Ishikawa (cell line): ENCODE measurements at regions not wholly inside any gene's neighbourhood (a gene's known extent, or its start where the extent isn't known, plus 50 kb on each side); places are given as distances from the start of the nearest gene placed in this dataset.

ENCODE experiments used
- CEBPB ChIP-seq: IDR thresholded peaks from 2 replicates; pipeline ENCODE4 v1.6.1; 2012
- CREB1 ChIP-seq: IDR thresholded peaks from 2 replicates; pipeline ENCODE4 v1.6.1; 2012; ENCODE audit warnings: low read depth
- EGR1 ChIP-seq: IDR thresholded peaks from 2 replicates; pipeline ENCODE4 v1.6.1; 2012
- EP300 ChIP-seq: IDR thresholded peaks from 2 replicates; pipeline ENCODE4 v1.6.1; 2012; ENCODE audit warnings: borderline replicate concordance
- FOXM1 ChIP-seq: IDR thresholded peaks from 2 replicates; pipeline ENCODE4 v1.6.1; 2012; ENCODE audit warnings: low read depth, borderline replicate concordance
- NFIC ChIP-seq: IDR thresholded peaks from 2 replicates; pipeline ENCODE4 v1.6.1; 2012
- RAD21 ChIP-seq: IDR thresholded peaks from 2 replicates; pipeline ENCODE4 v1.6.1; 2012; ENCODE audit warnings: low read depth
- TAF1 ChIP-seq: IDR thresholded peaks from 2 replicates; pipeline ENCODE4 v1.6.1; 2012; ENCODE audit warnings: low read depth, mild to moderate bottlenecking
- TCF12 ChIP-seq: IDR thresholded peaks from 2 replicates; pipeline ENCODE4 v1.6.1; 2012; ENCODE audit warnings: low read depth
- TEAD4 ChIP-seq: IDR thresholded peaks from 2 replicates; pipeline ENCODE4 v1.6.1; 2012
- YY1 ChIP-seq: IDR thresholded peaks from 2 replicates; pipeline ENCODE4 v1.6.1; 2012; ENCODE audit warnings: low read depth
- ZBTB7A ChIP-seq: IDR thresholded peaks from 2 replicates; pipeline ENCODE4 v1.6.1; 2012; ENCODE audit warnings: low read depth
- TF ChIP-seq, protein P1 (sequence below): IDR thresholded peaks from 2 replicates; pipeline ENCODE4 v1.6.1; 2012
- TF ChIP-seq, protein P2 (sequence below): IDR thresholded peaks from 2 replicates; pipeline ENCODE4 v1.6.1; 2012; ENCODE audit warnings: low read depth, mild to moderate bottlenecking
- TF ChIP-seq, protein P3 (sequence below): IDR thresholded peaks from 2 replicates; pipeline ENCODE4 v1.6.1; 2012

GRCh38 chr6:139812939-139813338, 438.5 kb upstream of the CITED2 start:
- no peak for TF ChIP-seq EGR1
- TF ChIP-seq, protein P1, sequence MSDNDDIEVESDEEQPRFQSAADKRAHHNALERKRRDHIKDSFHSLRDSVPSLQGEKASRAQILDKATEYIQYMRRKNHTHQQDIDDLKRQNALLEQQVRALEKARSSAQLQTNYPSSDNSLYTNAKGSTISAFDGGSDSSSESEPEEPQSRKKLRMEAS = no peak
- TF ChIP-seq NFIC = no peak
- no peak for TF ChIP-seq RAD21

DNA sequence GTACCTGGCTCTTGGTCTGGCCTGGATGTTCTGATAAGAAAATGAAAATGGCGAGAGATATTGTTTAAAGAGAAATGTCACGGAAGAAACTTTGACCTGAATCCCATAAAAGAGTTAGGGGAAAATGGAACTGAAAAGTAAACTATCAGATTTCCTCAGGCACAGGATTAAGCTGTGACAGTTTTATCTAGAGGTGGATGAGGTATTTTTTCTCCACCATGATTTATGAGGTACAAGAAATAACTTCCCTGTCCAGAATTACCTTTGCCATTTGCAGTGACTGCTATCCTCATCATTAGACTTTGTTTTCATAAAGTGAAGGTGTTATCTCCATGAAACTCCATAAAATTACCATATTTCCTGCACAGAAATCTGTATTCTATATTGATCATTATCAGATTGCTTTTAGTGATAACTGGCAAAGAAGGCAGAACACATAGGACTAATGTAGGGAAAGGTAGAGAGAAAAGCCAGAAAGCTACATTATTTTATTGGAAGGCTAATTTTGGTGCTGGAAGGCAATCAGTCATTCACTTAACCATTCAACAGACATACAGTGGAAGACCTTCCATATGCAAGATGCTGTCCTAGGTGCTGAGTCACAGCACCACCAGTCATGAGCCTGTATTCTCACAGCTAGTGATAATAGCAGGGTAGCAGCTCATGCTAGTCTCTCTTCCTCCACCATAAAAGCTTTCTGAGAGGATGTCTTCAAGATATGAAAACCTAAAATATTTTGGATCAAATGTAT, 427.3 kb upstream of the CITED2 start:
- TF ChIP-seq, protein P2, sequence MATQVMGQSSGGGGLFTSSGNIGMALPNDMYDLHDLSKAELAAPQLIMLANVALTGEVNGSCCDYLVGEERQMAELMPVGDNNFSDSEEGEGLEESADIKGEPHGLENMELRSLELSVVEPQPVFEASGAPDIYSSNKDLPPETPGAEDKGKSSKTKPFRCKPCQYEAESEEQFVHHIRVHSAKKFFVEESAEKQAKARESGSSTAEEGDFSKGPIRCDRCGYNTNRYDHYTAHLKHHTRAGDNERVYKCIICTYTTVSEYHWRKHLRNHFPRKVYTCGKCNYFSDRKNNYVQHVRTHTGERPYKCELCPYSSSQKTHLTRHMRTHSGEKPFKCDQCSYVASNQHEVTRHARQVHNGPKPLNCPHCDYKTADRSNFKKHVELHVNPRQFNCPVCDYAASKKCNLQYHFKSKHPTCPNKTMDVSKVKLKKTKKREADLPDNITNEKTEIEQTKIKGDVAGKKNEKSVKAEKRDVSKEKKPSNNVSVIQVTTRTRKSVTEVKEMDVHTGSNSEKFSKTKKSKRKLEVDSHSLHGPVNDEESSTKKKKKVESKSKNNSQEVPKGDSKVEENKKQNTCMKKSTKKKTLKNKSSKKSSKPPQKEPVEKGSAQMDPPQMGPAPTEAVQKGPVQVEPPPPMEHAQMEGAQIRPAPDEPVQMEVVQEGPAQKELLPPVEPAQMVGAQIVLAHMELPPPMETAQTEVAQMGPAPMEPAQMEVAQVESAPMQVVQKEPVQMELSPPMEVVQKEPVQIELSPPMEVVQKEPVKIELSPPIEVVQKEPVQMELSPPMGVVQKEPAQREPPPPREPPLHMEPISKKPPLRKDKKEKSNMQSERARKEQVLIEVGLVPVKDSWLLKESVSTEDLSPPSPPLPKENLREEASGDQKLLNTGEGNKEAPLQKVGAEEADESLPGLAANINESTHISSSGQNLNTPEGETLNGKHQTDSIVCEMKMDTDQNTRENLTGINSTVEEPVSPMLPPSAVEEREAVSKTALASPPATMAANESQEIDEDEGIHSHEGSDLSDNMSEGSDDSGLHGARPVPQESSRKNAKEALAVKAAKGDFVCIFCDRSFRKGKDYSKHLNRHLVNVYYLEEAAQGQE = peak; percentile 87
- no peak for TF ChIP-seq TEAD4

GRCh38 chr6:139800837-139801236, 426.4 kb upstream of the CITED2 start:
- TF ChIP-seq EGR1 = no peak
- no peak for TF ChIP-seq NFIC
- TF ChIP-seq TCF12 = no peak
- TF ChIP-seq, protein P3, sequence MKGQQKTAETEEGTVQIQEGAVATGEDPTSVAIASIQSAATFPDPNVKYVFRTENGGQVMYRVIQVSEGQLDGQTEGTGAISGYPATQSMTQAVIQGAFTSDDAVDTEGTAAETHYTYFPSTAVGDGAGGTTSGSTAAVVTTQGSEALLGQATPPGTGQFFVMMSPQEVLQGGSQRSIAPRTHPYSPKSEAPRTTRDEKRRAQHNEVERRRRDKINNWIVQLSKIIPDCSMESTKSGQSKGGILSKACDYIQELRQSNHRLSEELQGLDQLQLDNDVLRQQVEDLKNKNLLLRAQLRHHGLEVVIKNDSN = no peak

DNA sequence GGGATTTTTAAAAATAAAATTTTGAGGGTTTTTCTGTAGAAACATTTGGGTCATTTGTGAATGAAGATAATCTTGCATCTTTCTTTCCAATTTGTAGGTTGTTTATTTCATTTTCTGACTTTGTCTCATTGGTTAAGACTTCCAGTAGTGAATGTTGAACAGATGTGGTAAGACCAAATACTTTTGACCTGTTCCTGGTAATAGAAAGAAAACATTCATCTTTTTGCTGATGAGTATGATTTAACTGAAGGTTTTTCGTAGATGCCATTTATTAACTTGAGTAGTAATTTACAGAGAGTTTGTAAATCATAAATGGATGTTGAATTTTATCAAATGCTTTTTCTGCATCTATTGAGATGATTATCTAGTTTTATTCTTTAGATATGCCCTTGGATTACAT, 416.1 kb upstream of the CITED2 start:
- TF ChIP-seq YY1 = no peak
- TF ChIP-seq CEBPB = no peak
- TF ChIP-seq, protein P1 = no peak
- TF ChIP-seq RAD21 = no peak
- no peak for TF ChIP-seq EGR1
- no peak for TF ChIP-seq TEAD4
- TF ChIP-seq, protein P2 = no peak
- TF ChIP-seq ZBTB7A = no peak
- TF ChIP-seq, protein P3 = no peak
- no peak for TF ChIP-seq TAF1
- no peak for TF ChIP-seq NFIC
- TF ChIP-seq EP300 = no peak
- TF ChIP-seq TCF12 = no peak
- no peak for TF ChIP-seq FOXM1
- TF ChIP-seq CREB1 = no peak

- TF ChIP-seq TEAD4 = no peak
- TF ChIP-seq, protein P2 = no peak
- TF ChIP-seq NFIC = no peak
- TF ChIP-seq CEBPB = no peak
- TF ChIP-seq FOXM1 = no peak
- TF ChIP-seq, protein P1 = no peak
- TF ChIP-seq, protein P3 = no peak
- no peak for TF ChIP-seq TAF1
- no peak for TF ChIP-seq ZBTB7A
- no peak for TF ChIP-seq YY1
- no peak for TF ChIP-seq EGR1
- no peak for TF ChIP-seq TCF12
- no peak for TF ChIP-seq RAD21
- TF ChIP-seq EP300 = no peak
- TF ChIP-seq CREB1 = no peak
Observed at GRCh38 chr6:139784222-139784769, 409.8 kb upstream of the CITED2 start.
